HFF-Myc (cell line): ENCODE measurements at regions not wholly inside any gene's neighbourhood (a gene's known extent, or its start where the extent isn't known, plus 50 kb on each side); places are given as distances from the start of the nearest gene placed in this dataset.

Experiments used
- DNase-seq: peaks from one replicate; pipeline ENCODE4 v3.0.0-alpha.2; 2011; ENCODE audit warnings: low read depth; ENCODE audit errors: extremely low read depth
- H3K4me3 ChIP-seq: replicated peaks from 2 replicates; pipeline ENCODE4 v1.5.1; 2011; ENCODE audit warnings: low read depth, mild to moderate bottlenecking, control low read depth, low read length
- CTCF ChIP-seq: IDR thresholded peaks from 2 replicates; pipeline ENCODE4 v1.5.1; 2012; ENCODE audit warnings: mild to moderate bottlenecking, low read depth, low read length, control low read depth; ENCODE audit errors: missing control alignments

- TF ChIP-seq CTCF = no peak
- H3K4me3 ChIP-seq = no peak overlapping the region
- DNase-seq = no peak
These were observed 131.8 kb upstream of the UNC5B start for GRCh38 chr10:71080381-71081228.

GRCh38 chr10:71081229-71081560 lies 131.2 kb upstream of the UNC5B start:
- DNase-seq = no peak
- no peak overlapping the region for H3K4me3 ChIP-seq
- TF ChIP-seq CTCF = no peak

- no peak for DNase-seq
- no peak for TF ChIP-seq CTCF
- no peak overlapping the region for H3K4me3 ChIP-seq
These were observed 130.5 kb upstream of the UNC5B start for GRCh38 chr10:71081912-71082311.

GRCh38 chr10:71082960-71083715 lies 129.2 kb upstream of the UNC5B start:
- TF ChIP-seq CTCF = no peak
- DNase-seq = no peak
- no peak overlapping the region for H3K4me3 ChIP-seq

GRCh38 chr10:71083716-71083975 lies 128.7 kb upstream of the UNC5B start:
- TF ChIP-seq CTCF = no peak
- H3K4me3 ChIP-seq = no peak overlapping the region
- no peak for DNase-seq

GRCh38 chr10:71084061-71084817 lies 128.1 kb upstream of the UNC5B start:
- DNase-seq = no peak
- no peak for TF ChIP-seq CTCF
- no peak overlapping the region for H3K4me3 ChIP-seq
